Left lung (tissue), 4 donors: ENCODE measurements at regions not wholly inside any gene's neighbourhood (a gene's known extent, or its start where the extent isn't known, plus 50 kb on each side); places are given as distances from the start of the nearest gene placed in this dataset.

Source experiments
- ATAC-seq: fragments of 200-7000 bp; cut with Tn5 transposase; one replicate; pipeline ENCODE4 v1.9.1; 2020; ENCODE audit warnings: moderate library complexity
- DNase-seq, 4 donors: peaks; one replicate each; pipeline ENCODE4 v3.0.0-alpha.2; 2013 to 2020
- H3K27ac ChIP-seq, 2 donors: fragments of 200-600 bp; sonication (generic) in 1 of 2; one replicate each; pipeline versions ENCODE4 v1.5.0 to v1.8.0; 2020 to 2021
- H3K27me3 ChIP-seq, 2 donors: fragments of 200-600 bp; sonication (generic) in 1 of 2; one replicate each; pipeline versions ENCODE4 v1.5.0 to v1.8.0; 2020 to 2021
- H3K36me3 ChIP-seq, 2 donors: fragments of 200-600 bp; sonication (generic) in 1 of 2; one replicate each; pipeline versions ENCODE4 v1.5.0 to v1.8.0; 2020 to 2021
- H3K4me1 ChIP-seq, 2 donors: fragments of 200-600 bp; one replicate each; pipeline ENCODE4 v1.8.0; 2021
- H3K4me3 ChIP-seq, 2 donors: fragments of 200-600 bp; sonication (generic) in 1 of 2; one replicate each; pipeline versions ENCODE4 v1.5.0 to v1.8.0; 2020 to 2021; ENCODE audit warnings: mild to moderate bottlenecking in 1 of 2
- H3K9me3 ChIP-seq, 2 donors: fragments of 200-600 bp; sonication (generic) in 1 of 2; one replicate each; pipeline versions ENCODE4 v1.5.0 to v1.8.0; 2020 to 2021
- intact Hi-C, 2 donors: fragments of 100-400 bp; cut with DNase I; formaldehyde crosslinking; loops; one replicate each; pipeline versions ENCODE4 v1.11.2 to v1.14.2; 2022
- TF ChIP-seq, protein P1 (sequence below), 2 donors: fragments of 200-600 bp; sonication (generic) in 1 of 2; IDR thresholded peaks; one replicate each; pipeline versions ENCODE4 v1.5.0 to v1.8.0; 2021; ENCODE audit warnings: antibody characterized with exemption in 2 of 2
- donor health status: DM: no; HTN: yes; CAD: no.
- donor health status: DM: no; HTN: no; CAD: no.

- Histone ChIP-seq H3K27ac (no peak overlapping the region), H3K9me3 (no peaks in the 10 kb centered on the region), H3K4me1 (no peaks in the 10 kb centered on the region), H3K27me3 (peaks cover 0 to 10% of the 10 kb centered on the region in 2 donors), H3K36me3 (no peaks in the 10 kb centered on the region), H3K4me3 (no peak overlapping the region)
- ATAC-seq (no peak), DNase-seq (no peak)
- intact Hi-C loops, result no loop called here
- TF ChIP-seq, protein P1, sequence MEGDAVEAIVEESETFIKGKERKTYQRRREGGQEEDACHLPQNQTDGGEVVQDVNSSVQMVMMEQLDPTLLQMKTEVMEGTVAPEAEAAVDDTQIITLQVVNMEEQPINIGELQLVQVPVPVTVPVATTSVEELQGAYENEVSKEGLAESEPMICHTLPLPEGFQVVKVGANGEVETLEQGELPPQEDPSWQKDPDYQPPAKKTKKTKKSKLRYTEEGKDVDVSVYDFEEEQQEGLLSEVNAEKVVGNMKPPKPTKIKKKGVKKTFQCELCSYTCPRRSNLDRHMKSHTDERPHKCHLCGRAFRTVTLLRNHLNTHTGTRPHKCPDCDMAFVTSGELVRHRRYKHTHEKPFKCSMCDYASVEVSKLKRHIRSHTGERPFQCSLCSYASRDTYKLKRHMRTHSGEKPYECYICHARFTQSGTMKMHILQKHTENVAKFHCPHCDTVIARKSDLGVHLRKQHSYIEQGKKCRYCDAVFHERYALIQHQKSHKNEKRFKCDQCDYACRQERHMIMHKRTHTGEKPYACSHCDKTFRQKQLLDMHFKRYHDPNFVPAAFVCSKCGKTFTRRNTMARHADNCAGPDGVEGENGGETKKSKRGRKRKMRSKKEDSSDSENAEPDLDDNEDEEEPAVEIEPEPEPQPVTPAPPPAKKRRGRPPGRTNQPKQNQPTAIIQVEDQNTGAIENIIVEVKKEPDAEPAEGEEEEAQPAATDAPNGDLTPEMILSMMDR (IDR thresholded peaks at IDR 0.05), result no peak
Observed at GRCh38 chr2:395886-396285, 108.0 kb upstream of the ALKAL2 start.

DNA sequence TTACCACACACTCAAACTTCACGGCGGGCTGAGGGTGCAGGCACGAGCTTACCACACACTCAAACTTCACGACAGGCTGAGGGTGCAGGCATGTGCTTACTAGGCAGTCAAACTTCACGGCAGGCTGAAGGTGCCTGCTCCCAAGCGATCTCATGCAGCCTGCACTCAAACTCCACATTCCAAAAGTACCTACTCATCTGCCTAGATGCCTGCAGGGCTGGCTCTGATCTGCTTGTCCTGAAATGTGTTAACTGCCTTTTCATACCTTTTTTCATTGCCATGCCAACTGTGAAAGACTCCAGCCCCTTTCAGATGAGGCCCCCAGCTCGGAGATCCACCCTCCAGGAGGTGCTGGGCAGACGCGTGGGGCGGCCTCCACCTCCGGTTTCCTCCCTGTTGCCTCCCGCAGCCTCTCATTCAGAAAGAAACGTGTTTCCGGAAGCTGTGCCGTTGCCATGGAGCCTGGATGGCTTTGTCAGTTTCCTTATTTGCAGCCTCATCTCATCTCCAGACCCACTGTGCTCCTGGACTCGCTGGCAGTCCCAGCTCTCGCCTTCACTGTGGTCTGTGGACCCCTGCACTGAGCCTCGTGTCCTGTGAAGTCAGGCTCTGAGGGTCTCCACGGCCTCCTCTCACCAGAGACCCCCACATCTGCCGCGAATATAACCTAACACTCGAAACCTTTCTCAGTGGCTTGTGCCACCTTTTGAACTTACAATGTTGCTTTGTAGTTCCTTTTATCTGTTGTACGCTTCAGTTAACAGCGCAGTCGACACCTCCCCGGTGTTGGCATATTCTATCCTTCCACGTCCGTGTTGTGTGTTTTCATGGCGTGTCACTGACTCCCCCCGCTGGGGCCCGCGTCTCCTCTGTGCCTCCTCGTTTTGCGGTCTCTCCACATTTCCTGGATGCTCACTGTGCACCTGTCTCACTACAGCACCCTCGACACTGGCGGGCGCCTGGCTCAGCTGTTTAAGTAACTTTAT is 106.1 kb upstream of the ALKAL2 start:
- Histone ChIP-seq H3K36me3 (no peaks in the 10 kb centered on the region), H3K9me3 (no peaks in the 10 kb centered on the region), H3K27me3 (peaks cover 0 to 10% of the 10 kb centered on the region in 2 donors), H3K4me1 (no peaks in the 10 kb centered on the region), H3K27ac (no peak overlapping the region), H3K4me3 (no peak overlapping the region)
- intact Hi-C loops, result no loop called here
- ATAC-seq (no peak), DNase-seq (no peak)
- TF ChIP-seq, protein P1 (IDR thresholded peaks at IDR 0.05), result no peak

- ATAC-seq (no peak), DNase-seq (no peak)
- H3K27ac ChIP-seq, result no peak overlapping the region
- H3K27me3 ChIP-seq, result peaks cover 0 to 10% of the 10 kb centered on the region in 2 donors
- intact Hi-C loops, result no loop called here
- H3K4me1 ChIP-seq, result no peaks in the 10 kb centered on the region
- H3K9me3 ChIP-seq, result no peaks in the 10 kb centered on the region
- H3K4me3 ChIP-seq, result no peak overlapping the region
- TF ChIP-seq, protein P1 (IDR thresholded peaks at IDR 0.05), result no peak
- no peaks in the 10 kb centered on the region for H3K36me3 ChIP-seq
Observed at GRCh38 chr2:392926-393280, 105.0 kb upstream of the ALKAL2 start.

GRCh38 chr2:392181-392925 is 104.5 kb upstream of the ALKAL2 start:
- H3K4me1 ChIP-seq, result no peaks in the 10 kb centered on the region

More at GRCh38 chr2:392181-392925, 104.5 kb upstream of the ALKAL2 start:
- peaks cover 0 to 10% of the 10 kb centered on the region in 2 donors for H3K27me3 ChIP-seq
- ATAC-seq (no peak), DNase-seq (no peak)
- H3K27ac ChIP-seq, result no peak overlapping the region
- TF ChIP-seq, protein P1 (IDR thresholded peaks at IDR 0.05), result no peak
- no peaks in the 10 kb centered on the region for H3K36me3 ChIP-seq
- no peak overlapping the region for H3K4me3 ChIP-seq
- H3K9me3 ChIP-seq, result no peaks in the 10 kb centered on the region
- intact Hi-C loops, result no loop called here
